Large intestine (tissue), 3 donors: ENCODE measurements at regions not wholly inside any gene's neighbourhood (a gene's known extent, or its start where the extent isn't known, plus 50 kb on each side); places are given as distances from the start of the nearest gene placed in this dataset.
A peak's percentile ranks its signal among the peaks of the same experiment; 100 is the strongest.
"Not testable (repeated sequence)": the region's sequence is repeated elsewhere in the genome, so short reads cannot be mapped to it uniquely, and the experiment has no call there.

Experiments
- DNase-seq, 2 donors: peaks; one replicate each; pipeline versions ENCODE4 v3.0.0 to v3.0.0-alpha.2; 2013
- H3K27ac ChIP-seq: one replicate; pipeline ENCODE4 v1.5.1; 2013; ENCODE audit warnings: low read length
- H3K27me3 ChIP-seq: 2 replicates; pipeline ENCODE4 v1.6.1; 2013; ENCODE audit warnings: low read length; ENCODE audit not compliant: control insufficient read depth, insufficient read depth
- H3K36me3 ChIP-seq: 2 replicates; pipeline ENCODE4 v1.6.1; 2013; ENCODE audit warnings: low read length; ENCODE audit not compliant: control insufficient read depth, insufficient read depth
- H3K4me1 ChIP-seq: one replicate; pipeline ENCODE4 v1.6.1; 2013; ENCODE audit warnings: low read length; ENCODE audit not compliant: control insufficient read depth, insufficient read depth
- H3K4me3 ChIP-seq: one replicate; pipeline ENCODE4 v1.5.1; 2013; ENCODE audit warnings: low read length
- H3K9me3 ChIP-seq: one replicate; pipeline ENCODE4 v1.6.1; 2013; ENCODE audit warnings: mild to moderate bottlenecking, low read depth, low read length, moderate library complexity; ENCODE audit not compliant: control insufficient read depth
- WGBS: methylation state at CpG from one replicate; pipeline ENCODE4 v1.1.5; 2013; ENCODE audit warnings: low lambda C conversion rate; ENCODE audit not compliant: insufficient coverage; 5-methylcytosine and 5-hydroxymethylcytosine counted together

DNA sequence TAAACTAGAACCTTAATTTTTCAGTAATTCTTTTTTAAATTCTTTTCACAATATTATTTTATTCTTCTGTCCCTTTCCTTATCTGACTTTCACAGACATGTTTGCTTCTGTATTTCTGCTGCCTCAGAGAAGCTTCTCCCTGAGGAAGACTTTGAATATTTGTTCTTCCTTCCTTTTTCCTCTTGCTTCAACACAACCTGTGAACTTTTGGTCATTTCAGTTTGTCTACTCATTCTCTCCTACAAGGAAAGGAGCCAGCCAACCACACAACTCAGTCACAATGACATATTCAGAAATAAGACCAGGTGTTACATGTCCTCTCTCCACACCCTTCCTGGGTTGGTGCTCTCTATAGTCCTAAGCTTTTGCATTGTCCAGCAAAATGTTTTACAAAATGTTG, 310.4 kb downstream of the TFAP2B start:
- DNase-seq = no peak
- H3K4me1 ChIP-seq = no peaks in the 10 kb centered on the region
- H3K27me3 ChIP-seq = no peaks in the 10 kb centered on the region
- H3K27ac ChIP-seq = no peak overlapping the region
- H3K36me3 ChIP-seq = no peaks in the 10 kb centered on the region
- no peaks in the 10 kb centered on the region for H3K9me3 ChIP-seq
- no peak overlapping the region for H3K4me3 ChIP-seq

DNA sequence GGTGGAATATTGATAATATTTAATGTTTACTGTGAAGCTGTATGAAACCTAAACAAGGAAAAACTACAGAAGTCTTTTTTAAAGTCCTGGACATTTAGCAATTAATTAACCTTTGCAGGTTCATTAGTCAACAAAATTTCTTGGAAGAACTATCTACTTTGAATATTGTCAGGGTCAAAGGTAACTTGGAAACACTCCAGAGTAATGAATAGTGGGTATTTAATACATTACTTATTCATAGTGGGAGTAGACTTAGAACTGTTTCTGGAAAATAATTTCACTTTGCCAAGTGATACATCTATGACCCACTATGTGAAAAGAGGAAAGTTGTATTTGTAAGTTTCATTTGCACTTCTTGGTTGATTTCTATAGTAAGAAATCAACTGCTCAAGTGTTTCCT, 319.1 kb downstream of the TFAP2B start:
- Histone ChIP-seq H3K9me3 (peaks cover 7% of the 10 kb centered on the region), H3K36me3 (no peaks in the 10 kb centered on the region), H3K27ac (peak overlapping the region; percentile 64), H3K4me3 (no peak overlapping the region), H3K27me3 (no peaks in the 10 kb centered on the region), H3K4me1 (peaks cover 10% of the 10 kb centered on the region)
- peak; percentile 54 to 87 for DNase-seq

DNA sequence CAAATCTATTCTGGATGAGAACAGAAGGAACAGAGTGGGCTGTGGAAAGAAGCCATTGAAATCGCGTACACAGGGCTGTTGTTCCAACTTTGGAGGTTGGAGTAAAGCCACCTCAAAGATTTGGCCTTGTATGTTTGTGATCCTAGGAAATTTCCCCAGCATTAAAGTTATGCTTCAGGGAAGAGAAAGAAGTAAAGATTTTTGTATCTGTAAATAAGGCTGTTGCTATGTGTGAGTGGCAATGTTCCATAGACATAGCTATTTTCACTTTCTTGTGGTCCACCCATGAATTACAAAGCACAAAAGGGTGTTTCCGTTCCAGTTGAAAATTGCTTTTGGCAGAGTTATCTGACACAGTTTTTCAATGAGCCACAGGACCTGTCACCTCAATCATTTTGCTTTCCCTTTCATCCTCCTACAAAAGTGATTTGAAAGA, 321.3 kb downstream of the TFAP2B start:
- DNase-seq = no peak
- peaks cover 10% of the 10 kb centered on the region for H3K4me1 ChIP-seq

DNA sequence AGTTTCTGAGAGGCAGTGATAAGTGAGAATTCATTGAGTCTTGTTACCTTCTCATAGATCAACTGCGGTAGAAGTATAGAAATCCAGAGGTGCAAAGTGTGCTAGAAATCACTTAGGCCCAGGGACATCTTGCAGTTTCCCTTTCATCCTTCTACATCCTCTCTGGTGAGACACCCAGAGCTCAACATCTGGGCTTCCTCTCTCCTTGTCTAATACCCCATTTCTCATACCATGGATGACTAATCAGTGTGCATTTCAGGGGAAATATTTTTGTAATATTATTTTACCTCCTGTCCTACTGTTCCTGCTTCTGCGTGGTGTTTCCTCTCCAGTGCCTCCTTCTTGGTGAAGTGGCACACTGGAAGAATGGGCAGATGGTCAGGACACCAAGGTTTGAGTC, 322.4 kb downstream of the TFAP2B start:
- WGBS = no CpG with 5 or more reads among the region's 2 CpGs
- no peaks in the 10 kb centered on the region for H3K9me3 ChIP-seq
- no peaks in the 10 kb centered on the region for H3K36me3 ChIP-seq
- no peak overlapping the region for H3K4me3 ChIP-seq
- no peak for DNase-seq
- H3K27ac ChIP-seq = no peak overlapping the region
- H3K27me3 ChIP-seq = no peaks in the 10 kb centered on the region
- H3K4me1 ChIP-seq = peaks cover 10% of the 10 kb centered on the region

More for the DNA sequence above, 321.3 kb downstream of the TFAP2B start:
- WGBS = no CpG with 5 or more reads among the region's 3 CpGs
- Histone ChIP-seq H3K4me3 (no peak overlapping the region), H3K36me3 (no peaks in the 10 kb centered on the region), H3K27ac (no peak overlapping the region), H3K27me3 (no peaks in the 10 kb centered on the region), H3K9me3 (peaks cover 7% of the 10 kb centered on the region)

DNA sequence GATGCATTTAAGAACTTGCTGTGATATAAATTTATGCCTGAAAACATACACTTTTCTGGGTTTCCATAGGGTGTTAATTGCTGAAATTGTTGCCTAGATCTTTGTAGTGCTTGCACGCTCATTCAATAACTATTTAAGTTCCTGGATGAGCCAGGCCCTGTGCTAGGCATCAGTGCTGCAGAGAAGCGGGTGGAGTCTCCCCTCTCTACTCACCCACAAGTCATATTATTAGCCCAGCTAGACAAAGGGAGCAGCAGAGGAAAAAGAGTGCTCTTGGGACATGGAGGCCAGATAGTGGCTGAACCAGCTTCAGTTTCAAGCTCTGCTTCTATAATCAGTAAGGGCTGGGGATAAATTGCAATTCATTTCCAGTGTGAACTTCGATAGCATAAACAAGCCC, 329.1 kb downstream of the TFAP2B start:
- no peak overlapping the region for H3K4me3 ChIP-seq
- no peaks in the 10 kb centered on the region for H3K27me3 ChIP-seq
- no CpG with 5 or more reads among the region's 3 CpGs for WGBS
- H3K4me1 ChIP-seq = no peaks in the 10 kb centered on the region
- DNase-seq = no peak
- H3K27ac ChIP-seq = no peak overlapping the region
- no peaks in the 10 kb centered on the region for H3K36me3 ChIP-seq
- no peaks in the 10 kb centered on the region for H3K9me3 ChIP-seq

DNA sequence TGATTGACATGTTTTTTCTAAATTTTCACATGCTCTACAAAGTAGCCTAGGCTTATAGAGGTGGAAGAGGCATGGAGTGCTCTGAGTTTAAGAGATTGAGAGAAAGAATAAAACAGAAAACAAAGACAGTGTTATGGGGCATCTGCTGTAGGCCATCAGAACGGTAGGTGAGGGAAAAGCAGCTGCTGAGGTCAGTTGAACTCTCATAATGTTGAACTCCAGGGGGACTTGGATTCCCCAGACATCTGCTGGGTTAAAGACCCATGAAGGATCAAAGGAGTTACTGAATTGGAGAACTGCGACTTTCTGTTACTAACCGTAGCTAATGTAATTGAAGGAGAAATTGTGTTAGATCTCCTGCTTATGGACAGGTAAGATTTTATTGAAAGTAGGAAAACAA, 333.9 kb downstream of the TFAP2B start:
- WGBS = 17% methylated on average over 1 of the region's 3 CpGs
- H3K9me3 ChIP-seq = no peaks in the 10 kb centered on the region
- no peak overlapping the region for H3K4me3 ChIP-seq
- no peaks in the 10 kb centered on the region for H3K36me3 ChIP-seq
- no peak overlapping the region for H3K27ac ChIP-seq
- H3K4me1 ChIP-seq = no peaks in the 10 kb centered on the region
- DNase-seq = no peak
- H3K27me3 ChIP-seq = no peaks in the 10 kb centered on the region

DNA sequence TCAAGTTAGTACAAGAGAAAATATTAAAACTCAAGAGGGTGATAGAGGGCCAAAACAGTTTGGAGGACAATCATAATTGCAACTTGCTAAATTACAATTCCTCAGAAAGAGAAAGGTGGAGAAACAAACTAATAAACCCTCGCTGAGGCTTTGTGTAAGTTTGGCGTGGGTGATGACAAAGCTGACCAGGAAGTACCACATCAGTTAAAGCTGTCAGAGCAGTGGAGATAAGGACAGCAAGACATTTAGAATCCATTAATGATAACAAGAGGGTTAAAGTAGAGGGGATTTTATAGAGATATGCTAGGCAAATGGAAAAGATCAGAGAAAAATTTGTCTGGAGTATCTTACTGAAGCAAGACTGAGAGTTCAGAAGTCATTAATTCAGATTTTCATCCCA, 334.4 kb downstream of the TFAP2B start:
- no peaks in the 10 kb centered on the region for H3K4me1 ChIP-seq
- no CpG with 5 or more reads among the region's 2 CpGs for WGBS
- H3K27me3 ChIP-seq = no peaks in the 10 kb centered on the region
- H3K36me3 ChIP-seq = no peaks in the 10 kb centered on the region
- H3K4me3 ChIP-seq = no peak overlapping the region
- DNase-seq = no peak
- no peaks in the 10 kb centered on the region for H3K9me3 ChIP-seq
- no peak overlapping the region for H3K27ac ChIP-seq

DNA sequence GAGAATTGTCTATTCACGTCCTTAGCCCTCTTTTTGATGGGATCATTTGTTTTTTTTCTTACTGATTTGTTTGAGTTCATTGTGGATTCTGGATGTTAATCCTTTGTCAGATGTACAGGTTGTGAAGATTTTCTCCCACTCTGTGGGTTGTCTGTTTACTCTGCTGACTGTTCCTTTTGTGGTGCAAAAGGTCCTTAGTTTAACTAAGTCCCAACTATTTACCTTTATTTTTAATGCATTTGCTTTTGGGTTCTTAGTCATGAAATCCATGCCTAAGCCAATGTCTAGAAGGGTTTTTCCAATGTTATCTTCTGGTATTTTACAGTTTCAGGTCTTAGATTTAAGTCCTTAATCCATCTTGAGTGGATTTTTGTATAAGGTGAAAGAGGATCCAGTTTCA, 336.3 kb downstream of the TFAP2B start:
- not testable (repeated sequence) for H3K27ac ChIP-seq, H3K9me3 ChIP-seq, H3K36me3 ChIP-seq, H3K4me1 ChIP-seq, DNase-seq, H3K27me3 ChIP-seq, H3K4me3 ChIP-seq
- WGBS = 100% methylated on average over 1 of the region's 1 CpG

DNA sequence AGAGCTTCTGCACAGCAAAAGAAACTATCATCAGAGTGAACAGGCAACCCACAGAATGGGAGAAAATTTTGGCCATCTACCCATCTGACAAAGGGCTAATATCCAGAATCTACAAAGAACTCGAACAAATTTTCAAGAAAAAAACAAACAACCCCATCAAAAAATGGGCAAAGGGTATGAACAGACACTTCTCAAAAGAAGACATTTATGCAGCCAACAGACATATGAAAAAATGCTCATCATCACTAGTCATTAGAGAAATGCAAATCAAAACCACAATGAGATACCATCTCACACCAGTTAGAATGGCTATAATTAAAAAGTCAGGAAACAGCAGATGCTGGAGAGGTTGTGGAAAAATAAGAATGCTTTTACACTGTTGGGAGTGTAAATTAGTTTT, 340.6 kb downstream of the TFAP2B start:
- 86% methylated on average over 1 of the region's 1 CpG for WGBS
- not testable (repeated sequence) for H3K27ac ChIP-seq, H3K4me1 ChIP-seq, H3K4me3 ChIP-seq, H3K36me3 ChIP-seq, H3K27me3 ChIP-seq, H3K9me3 ChIP-seq, DNase-seq

DNA sequence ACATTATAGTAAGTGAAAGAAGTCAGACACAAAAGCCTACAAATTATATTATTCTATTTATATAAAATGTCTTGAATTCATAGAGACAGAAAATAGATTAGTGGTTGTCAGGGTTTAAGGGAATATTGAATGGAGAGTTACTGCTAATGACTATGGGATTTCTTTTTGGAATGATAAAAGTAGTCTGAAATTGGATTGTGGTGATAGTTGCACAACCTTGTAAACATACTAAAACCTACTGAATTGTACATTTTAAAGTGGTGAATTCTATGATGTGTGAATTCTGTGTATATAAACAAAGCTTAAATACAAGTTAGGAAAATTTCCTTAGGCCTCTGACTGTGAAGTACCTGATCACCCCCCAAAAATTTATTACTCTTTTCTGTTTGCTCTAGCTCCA, 343.1 kb downstream of the TFAP2B start:
- Histone ChIP-seq H3K4me1 (no peaks in the 10 kb centered on the region), H3K9me3 (no peaks in the 10 kb centered on the region), H3K4me3 (no peak overlapping the region), H3K36me3 (no peaks in the 10 kb centered on the region), H3K27me3 (no peaks in the 10 kb centered on the region), H3K27ac (no peak overlapping the region)
- DNase-seq = no peak

DNA sequence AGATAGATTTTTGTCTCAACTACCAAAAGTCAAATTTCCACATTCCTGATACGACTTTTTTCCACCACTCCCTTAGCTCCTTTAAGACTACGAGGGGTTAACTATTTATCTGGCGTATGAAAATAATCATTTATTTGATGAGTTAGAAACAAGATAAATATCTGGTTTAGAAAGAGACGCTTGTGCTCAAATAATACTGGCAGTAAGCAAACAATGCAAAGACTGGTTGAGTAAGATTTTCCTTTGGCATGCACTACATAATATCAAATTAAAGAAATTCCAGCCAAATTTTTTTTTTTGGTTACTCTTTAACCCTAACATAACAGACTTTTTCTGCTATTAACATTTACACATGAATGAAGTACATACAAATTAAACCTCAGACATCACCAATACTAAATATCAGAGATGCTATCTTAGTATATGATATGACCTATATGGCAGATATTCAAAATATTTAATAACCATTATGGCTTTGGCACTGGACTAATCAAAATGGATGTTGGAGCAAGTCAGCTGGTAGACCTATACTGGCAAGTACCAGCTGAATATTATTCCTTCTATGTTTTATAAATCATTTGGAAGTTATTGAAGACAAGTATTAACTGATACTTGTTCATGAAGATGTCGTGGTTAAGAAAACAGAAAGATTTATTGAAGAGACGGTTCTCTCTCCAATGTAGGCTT, 345.3 kb downstream of the TFAP2B start:
- Histone ChIP-seq H3K4me3 (no peak overlapping the region), H3K27ac (no peak overlapping the region), H3K9me3 (no peaks in the 10 kb centered on the region), H3K4me1 (no peaks in the 10 kb centered on the region), H3K36me3 (no peaks in the 10 kb centered on the region), H3K27me3 (no peaks in the 10 kb centered on the region)
- DNase-seq = no peak
- 86% methylated on average over 5 of the region's 6 CpGs for WGBS
